RWPE2 (cell line): ENCODE measurements at regions not wholly inside any gene's neighbourhood (a gene's known extent, or its start where the extent isn't known, plus 50 kb on each side); places are given as distances from the start of the nearest gene placed in this dataset.

Experiments used
- ATAC-seq: fragments of 200-7000 bp; cut with Tn5 transposase; 3 replicates; pipeline ENCODE4 v1.9.1; 2021; ENCODE audit warnings: low read depth
- DNase-seq: peaks from one replicate; pipeline ENCODE4 v3.0.0-alpha.2; 2020; ENCODE audit warnings: low spot score
- H3K27ac ChIP-seq: fragments of 450-650 bp; 2 replicates; pipeline ENCODE4 v1.5.1; 2017; ENCODE audit warnings: mild to moderate bottlenecking; ENCODE audit not compliant: poor library complexity, severe bottlenecking
- H3K27me3 ChIP-seq: fragments of 250-450 bp; sonication (Bioruptor Pico); 2 replicates; pipeline ENCODE4 v1.5.1; 2021; ENCODE audit warnings: mild to moderate bottlenecking, moderate library complexity; ENCODE audit not compliant: insufficient read depth, poor library complexity, severe bottlenecking
- H3K36me3 ChIP-seq: fragments of 250-450 bp; sonication (Bioruptor Pico); 2 replicates; pipeline ENCODE4 v1.5.1; 2020; ENCODE audit warnings: low read depth, mild to moderate bottlenecking, moderate library complexity
- H3K4me1 ChIP-seq: fragments of 250-450 bp; sonication (Bioruptor Pico); 2 replicates; pipeline ENCODE4 v1.5.1; 2021; ENCODE audit warnings: mild to moderate bottlenecking, moderate library complexity; ENCODE audit not compliant: insufficient read depth, poor library complexity, severe bottlenecking
- H3K4me3 ChIP-seq: fragments of 250-450 bp; sonication (Bioruptor Pico); 2 replicates; pipeline ENCODE4 v1.5.1; 2021; ENCODE audit warnings: mild to moderate bottlenecking, moderate library complexity; ENCODE audit not compliant: severe bottlenecking
- H3K9me3 ChIP-seq: fragments of 250-450 bp; sonication (Bioruptor Pico); 2 replicates; pipeline ENCODE4 v1.5.1; 2021; ENCODE audit warnings: mild to moderate bottlenecking, moderate library complexity; ENCODE audit not compliant: severe bottlenecking
- TF ChIP-seq, protein P1 (sequence below): fragments of 450-650 bp; IDR thresholded peaks from one replicate; pipeline ENCODE4 v1.5.1; 2017; ENCODE audit warnings: mild to moderate bottlenecking, moderate library complexity; ENCODE audit not compliant: poor library complexity, severe bottlenecking

- TF ChIP-seq, protein P1, sequence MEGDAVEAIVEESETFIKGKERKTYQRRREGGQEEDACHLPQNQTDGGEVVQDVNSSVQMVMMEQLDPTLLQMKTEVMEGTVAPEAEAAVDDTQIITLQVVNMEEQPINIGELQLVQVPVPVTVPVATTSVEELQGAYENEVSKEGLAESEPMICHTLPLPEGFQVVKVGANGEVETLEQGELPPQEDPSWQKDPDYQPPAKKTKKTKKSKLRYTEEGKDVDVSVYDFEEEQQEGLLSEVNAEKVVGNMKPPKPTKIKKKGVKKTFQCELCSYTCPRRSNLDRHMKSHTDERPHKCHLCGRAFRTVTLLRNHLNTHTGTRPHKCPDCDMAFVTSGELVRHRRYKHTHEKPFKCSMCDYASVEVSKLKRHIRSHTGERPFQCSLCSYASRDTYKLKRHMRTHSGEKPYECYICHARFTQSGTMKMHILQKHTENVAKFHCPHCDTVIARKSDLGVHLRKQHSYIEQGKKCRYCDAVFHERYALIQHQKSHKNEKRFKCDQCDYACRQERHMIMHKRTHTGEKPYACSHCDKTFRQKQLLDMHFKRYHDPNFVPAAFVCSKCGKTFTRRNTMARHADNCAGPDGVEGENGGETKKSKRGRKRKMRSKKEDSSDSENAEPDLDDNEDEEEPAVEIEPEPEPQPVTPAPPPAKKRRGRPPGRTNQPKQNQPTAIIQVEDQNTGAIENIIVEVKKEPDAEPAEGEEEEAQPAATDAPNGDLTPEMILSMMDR: no peak
- ATAC-seq (no peak), DNase-seq (no peak)
- H3K27ac ChIP-seq: no peak overlapping the region
- H3K4me1 ChIP-seq: no peaks in the 10 kb centered on the region
- no peaks in the 10 kb centered on the region for H3K27me3 ChIP-seq
- H3K9me3 ChIP-seq: peaks cover 3% of the 10 kb centered on the region
- no peak overlapping the region for H3K4me3 ChIP-seq
- H3K36me3 ChIP-seq: no peaks in the 10 kb centered on the region
These were observed 188.0 kb upstream of the NAMPT start for GRCh38 chr7:106472741-106473140.

DNA sequence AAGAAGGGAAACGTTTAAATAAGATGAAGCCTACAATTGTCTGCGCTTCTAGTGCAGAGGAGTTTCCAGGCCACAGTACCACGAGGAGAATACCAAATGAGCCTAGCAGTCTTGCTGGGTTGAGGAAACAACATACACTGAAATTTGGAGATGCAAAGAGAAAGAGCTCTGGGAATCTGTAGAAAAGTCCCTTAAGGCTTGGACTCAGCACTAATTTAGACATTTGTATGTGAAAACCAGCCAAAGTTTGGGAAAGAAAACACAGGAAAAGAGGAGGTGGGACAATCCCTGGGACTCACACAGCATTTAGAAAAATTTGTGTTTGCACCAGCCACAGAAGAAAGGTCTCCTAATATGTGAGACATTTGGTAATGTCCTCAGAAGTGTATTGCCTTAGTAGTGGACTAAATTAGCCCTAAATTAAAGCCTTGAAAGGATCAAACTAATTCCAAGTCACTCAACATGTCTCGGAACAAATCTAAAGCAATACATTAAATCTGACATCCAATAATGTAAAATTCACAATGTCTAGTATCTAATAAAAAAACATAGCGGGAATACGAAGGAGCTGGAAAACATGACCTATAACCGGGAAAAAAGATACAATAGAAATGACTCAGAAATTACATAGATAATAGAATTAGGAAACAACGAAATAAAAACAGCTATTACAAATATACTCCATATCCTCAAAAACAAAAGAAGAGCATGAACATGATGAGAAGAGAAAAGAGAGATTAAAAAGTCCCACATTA is 187.1 kb upstream of the NAMPT start:
- DNase-seq: no peak
- H3K9me3 ChIP-seq: peaks cover 3% of the 10 kb centered on the region
- TF ChIP-seq, protein P1: no peak
- no peak for ATAC-seq
- H3K4me3 ChIP-seq: no peak overlapping the region
- no peaks in the 10 kb centered on the region for H3K36me3 ChIP-seq
- H3K27ac ChIP-seq: no peak overlapping the region
- no peaks in the 10 kb centered on the region for H3K27me3 ChIP-seq
- no peaks in the 10 kb centered on the region for H3K4me1 ChIP-seq

DNA sequence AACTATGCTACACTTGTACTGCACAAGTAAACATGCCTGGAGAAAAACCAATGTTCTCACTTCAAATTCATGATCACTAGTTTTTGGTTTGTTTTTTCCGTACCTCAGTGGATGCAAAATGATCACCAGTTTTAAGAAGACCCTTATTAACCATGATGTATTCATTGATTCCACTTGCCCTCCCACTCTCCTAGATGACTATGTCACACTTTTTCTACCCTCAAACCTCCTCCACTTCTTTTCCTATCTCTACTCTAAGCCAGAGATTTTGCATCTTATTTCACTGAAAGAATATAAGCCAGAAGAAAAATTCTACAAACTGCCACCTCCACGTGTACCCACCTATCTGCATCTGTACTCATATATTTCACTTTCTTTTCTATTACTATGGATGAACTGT is 186.2 kb upstream of the NAMPT start:
- no peak for DNase-seq
- Histone ChIP-seq H3K4me3 (no peak overlapping the region), H3K9me3 (peaks cover 3% of the 10 kb centered on the region), H3K27me3 (no peaks in the 10 kb centered on the region), H3K4me1 (no peaks in the 10 kb centered on the region), H3K36me3 (no peaks in the 10 kb centered on the region), H3K27ac (no peak overlapping the region)
- TF ChIP-seq, protein P1: no peak
- ATAC-seq: no peak

- Histone ChIP-seq H3K9me3 (no peaks in the 10 kb centered on the region), H3K36me3 (no peaks in the 10 kb centered on the region), H3K4me1 (no peaks in the 10 kb centered on the region), H3K27ac (no peak overlapping the region), H3K4me3 (no peak overlapping the region), H3K27me3 (no peaks in the 10 kb centered on the region)
- ATAC-seq: no peak
- no peak for DNase-seq
- TF ChIP-seq, protein P1: no peak
These were observed 182.1 kb upstream of the NAMPT start for GRCh38 chr7:106466867-106467266.
